Endothelial cell of umbilical vein (primary cell): ENCODE measurements at regions not wholly inside any gene's neighbourhood (a gene's known extent, or its start where the extent isn't known, plus 50 kb on each side); places are given as distances from the start of the nearest gene placed in this dataset.

Experiments used
- BruUV-seq: library from RNA; stranded (reverse); fragments of 400-500 nt; replicated peaks from 2 replicates; lab custom pipeline; 2021; lab: Mats Ljungman, UMichigan
- CTCF ChIA-PET: fragments of 300-600, 350-600 bp; sonication (Branson Sonifier 250); formaldehyde crosslinking; loops from one replicate; lab custom pipeline; 2021; ENCODE audit warnings: antibody characterized with exemption, inconsistent platforms; lab: Charles Lee
- POLR2A ChIA-PET: fragments of 300-600, 350-600 bp; sonication (Branson Sonifier 250); formaldehyde crosslinking; loops from one replicate; lab custom pipeline; 2021; ENCODE audit warnings: antibody characterized with exemption, inconsistent platforms; lab: Charles Lee
- DNase-seq: peaks from one replicate; pipeline ENCODE4 v3.0.0-alpha.2; 2011; ENCODE audit warnings: low read depth, low spot score
- FAIRE-seq: peaks from 2 replicates; lab custom pipeline; 2011; peaks lifted over from hg19 to GRCh38; lab: Jason Lieb, UNC
- H2AFZ ChIP-seq: 2 replicates; pipeline ENCODE4 v1.6.0; 2012; ENCODE audit warnings: low read depth, low read length, control low read depth, inconsistent platforms
- H3K27ac ChIP-seq: 2 replicates; pipeline ENCODE4 v1.5.1; 2011; ENCODE audit warnings: low read depth, mild to moderate bottlenecking, control low read depth, low read length, moderate library complexity; ENCODE audit not compliant: insufficient read depth
- H3K27me3 ChIP-seq, 2 experiments: 2 replicates each; pipeline versions ENCODE4 v1.6.0 to v1.6.1; 2011; ENCODE audit warnings: low read length in 2 of 2, mixed read lengths in 1 of 2; ENCODE audit not compliant: control insufficient read depth in 2 of 2, insufficient read depth in 2 of 2
- H3K36me3 ChIP-seq, 2 experiments: 2 replicates in 1 of 2; 3 replicates in 1 of 2; pipeline ENCODE4 v1.5.1; 2011; ENCODE audit warnings: low read length in 2 of 2, mild to moderate bottlenecking in 1 of 2, moderate library complexity in 1 of 2; ENCODE audit not compliant: control insufficient read depth in 2 of 2, insufficient read depth in 2 of 2; ENCODE audit errors: extremely low read depth in 1 of 2
- H3K4me1 ChIP-seq: 3 replicates; pipeline ENCODE4 v1.5.1; 2011; ENCODE audit warnings: mild to moderate bottlenecking, low read length; ENCODE audit not compliant: control insufficient read depth, insufficient read depth; ENCODE audit errors: extremely low read depth
- H3K4me2 ChIP-seq: 2 replicates; pipeline ENCODE4 v1.6.1; 2011; ENCODE audit warnings: low read length, control low read depth, mixed read lengths; ENCODE audit not compliant: insufficient read depth
- H3K4me3 ChIP-seq, 3 experiments: fragments of 200-600 bp in 1 of 3; sonication (generic), shearing (Covaris generic) in 1 of 3; replicated peaks in 1 of 3; 2 replicates each; pipeline ENCODE4 v1.5.1; 2011 to 2016; ENCODE audit warnings: control low read depth in 3 of 3, low read length in 3 of 3, mild to moderate bottlenecking in 2 of 3, inconsistent platforms in 1 of 3, low read depth in 1 of 3, moderate library complexity in 1 of 3; ENCODE audit not compliant: insufficient read depth in 1 of 3
- H3K79me2 ChIP-seq: 2 replicates; pipeline ENCODE4 v1.6.0; 2012; ENCODE audit warnings: low read length, inconsistent platforms; ENCODE audit not compliant: control insufficient read depth, insufficient read depth
- H3K9ac ChIP-seq: replicated peaks from 2 replicates; pipeline ENCODE3; 2011; ENCODE audit warnings: low read length, control low read depth; ENCODE audit not compliant: insufficient read depth; ENCODE audit errors: extremely low read depth
- H3K9me1 ChIP-seq: replicated peaks from 3 replicates; pipeline ENCODE4 v1.6.0; 2011; ENCODE audit warnings: mild to moderate bottlenecking, low read length; ENCODE audit not compliant: control insufficient read depth, insufficient read depth; ENCODE audit errors: extremely low read depth
- H3K9me3 ChIP-seq: replicated peaks from 2 replicates; pipeline ENCODE4 v1.5.1; 2012; ENCODE audit warnings: low read length, inconsistent platforms; ENCODE audit not compliant: control insufficient read depth, insufficient read depth
- H4K20me1 ChIP-seq: replicated peaks from 2 replicates; pipeline ENCODE3; 2011; ENCODE audit warnings: mild to moderate bottlenecking, low read length; ENCODE audit not compliant: control insufficient read depth, insufficient read depth; ENCODE audit errors: extremely low read depth
- CTCF ChIP-seq, 2 donors: IDR thresholded peaks; 1 replicate in 1 of 2; 2 replicates in 1 of 2; pipeline ENCODE4 v1.5.1; 2011; ENCODE audit warnings: low read length in 2 of 2, mild to moderate bottlenecking in 2 of 2, moderate library complexity in 2 of 2, control low read depth in 1 of 2, inconsistent platforms in 1 of 2, low read depth in 1 of 2; ENCODE audit not compliant: insufficient read depth in 1 of 2; ENCODE audit errors: extremely low read depth in 1 of 2
- EZH2 ChIP-seq: IDR thresholded peaks from 2 replicates; pipeline ENCODE4 v1.6.1; 2012; ENCODE audit warnings: borderline replicate concordance, low read depth, mild to moderate bottlenecking, moderate library complexity, low read length, inconsistent platforms; ENCODE audit not compliant: severe bottlenecking
- FOS ChIP-seq: IDR thresholded peaks from 2 replicates; pipeline ENCODE4 v1.6.1; 2011; ENCODE audit warnings: mild to moderate bottlenecking, low read length, moderate library complexity, borderline replicate concordance; ENCODE audit not compliant: insufficient read depth
- GATA2 ChIP-seq: IDR thresholded peaks from 2 replicates; pipeline ENCODE4 v1.7.0; 2011; ENCODE audit warnings: low read depth, mild to moderate bottlenecking, moderate library complexity, mixed read lengths, low read length; ENCODE audit not compliant: insufficient read length, insufficient read depth
- JUN ChIP-seq: IDR thresholded peaks from 2 replicates; pipeline ENCODE4 v1.6.1; 2011; ENCODE audit warnings: borderline replicate concordance, low read depth; ENCODE audit not compliant: insufficient read length, insufficient read depth
- MYC ChIP-seq: IDR thresholded peaks from one replicate; pipeline ENCODE4 v1.6.1; 2011; ENCODE audit warnings: mild to moderate bottlenecking, low read depth, low read length
- POLR2A ChIP-seq: IDR thresholded peaks from 2 replicates; pipeline ENCODE4 v1.6.1; 2012; ENCODE audit warnings: low read depth, mild to moderate bottlenecking, control low read depth, low read length
- POLR2AphosphoS5 ChIP-seq: IDR thresholded peaks from 2 replicates; pipeline ENCODE4 v1.6.1; 2012; ENCODE audit warnings: low read depth, mild to moderate bottlenecking, control low read depth, low read length, moderate library complexity; ENCODE audit not compliant: insufficient read depth
- dilution Hi-C: fragments of 300-500 bp; cut with MboI; formaldehyde crosslinking; loops from one replicate; pipeline ENCODE4 v1.15.0; 2019; ENCODE audit warnings: low sequenced_read_pairs; ENCODE audit not compliant: extremely low pct_ligation_motif_present
- intact Hi-C: fragments of 100-400 bp; cut with micrococcal nuclease; formaldehyde crosslinking; loops from one replicate; pipeline ENCODE4 v1.10.0; 2022
- TF ChIP-seq, protein P1 (sequence below): IDR thresholded peaks from 2 replicates; pipeline ENCODE4 v1.6.1; 2011; ENCODE audit not compliant: insufficient read depth, insufficient read length

DNA sequence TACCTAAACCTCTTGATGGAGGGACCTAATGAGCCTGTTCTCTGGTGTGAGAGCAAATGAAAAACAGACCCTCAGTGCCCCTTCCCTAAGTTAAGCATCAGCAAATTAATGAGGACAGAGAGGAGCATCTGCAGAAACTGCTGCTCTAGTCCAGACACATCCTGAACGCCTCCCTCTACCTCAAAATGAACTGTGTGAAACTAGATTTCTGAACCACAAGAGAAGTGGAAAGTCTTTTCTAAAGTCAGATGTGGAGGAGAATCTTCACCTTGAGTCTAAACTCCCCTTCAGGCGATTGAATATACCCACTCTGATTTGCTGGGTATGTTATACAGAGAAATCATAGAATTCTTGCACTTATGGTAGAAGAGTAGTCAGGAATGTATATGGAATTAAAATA, 104.4 kb upstream of the AMZ2 start:
- no peak overlapping the region for H2AFZ ChIP-seq
- intact Hi-C loops (no loop called here), dilution Hi-C loops (no loop called here)
- CTCF ChIA-PET: no interaction called here
- H3K27me3 ChIP-seq: no peaks in the 10 kb centered on the region
- no peak overlapping the region for H3K4me2 ChIP-seq
- no peaks in the 10 kb centered on the region for H3K79me2 ChIP-seq
- no peaks in the 10 kb centered on the region for H3K9me1 ChIP-seq
- no peaks in the 10 kb centered on the region for H3K9me3 ChIP-seq
- H3K36me3 ChIP-seq: no peaks in the 10 kb centered on the region
- no peaks in the 10 kb centered on the region for H3K4me1 ChIP-seq
- no peak overlapping the region for H3K9ac ChIP-seq
- POLR2A ChIA-PET: no interaction called here
- H4K20me1 ChIP-seq: no peaks in the 10 kb centered on the region
- FAIRE-seq: no peak
- H3K27ac ChIP-seq: no peak overlapping the region
- TF ChIP-seq FOS: no peak
- no peak for TF ChIP-seq CTCF (IDR thresholded peaks at IDR 0.05; ENCODE audit: extremely low read depth in 1 of 2, insufficient read depth in 1 of 2, low read depth in 1 of 2, low read length in 2 of 2)
- no peak for TF ChIP-seq EZH2
- TF ChIP-seq POLR2AphosphoS5: no peak
- TF ChIP-seq, protein P1, sequence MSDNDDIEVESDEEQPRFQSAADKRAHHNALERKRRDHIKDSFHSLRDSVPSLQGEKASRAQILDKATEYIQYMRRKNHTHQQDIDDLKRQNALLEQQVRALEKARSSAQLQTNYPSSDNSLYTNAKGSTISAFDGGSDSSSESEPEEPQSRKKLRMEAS: no peak
- TF ChIP-seq JUN: no peak
- DNase-seq: no peak
- H3K4me3 ChIP-seq: no peak overlapping the region
- no TSS peak for BruUV-seq

GRCh38 chr17:68145088-68145487, 102.8 kb upstream of the AMZ2 start:
- no peaks in the 10 kb centered on the region for H4K20me1 ChIP-seq
- H3K9me3 ChIP-seq: no peaks in the 10 kb centered on the region
- no peak overlapping the region for H3K27ac ChIP-seq
- H3K4me1 ChIP-seq: no peaks in the 10 kb centered on the region
- H3K9me1 ChIP-seq: no peaks in the 10 kb centered on the region
- TF ChIP-seq MYC: no peak
- TF ChIP-seq POLR2AphosphoS5: no peak
- TF ChIP-seq FOS: no peak
- no peak for TF ChIP-seq CTCF (IDR thresholded peaks at IDR 0.05; ENCODE audit: extremely low read depth in 1 of 2, insufficient read depth in 1 of 2, low read depth in 1 of 2, low read length in 2 of 2)
- TF ChIP-seq, protein P1: no peak
- no peak for TF ChIP-seq POLR2A
- no peak for TF ChIP-seq EZH2
- TF ChIP-seq JUN: no peak
- TF ChIP-seq GATA2: no peak
- intact Hi-C loops: no loop called here
- no peak overlapping the region for H3K4me3 ChIP-seq
- no TSS peak for BruUV-seq
- DNase-seq: no peak
- H3K79me2 ChIP-seq: no peaks in the 10 kb centered on the region
- H3K4me2 ChIP-seq: no peak overlapping the region
- no peak overlapping the region for H2AFZ ChIP-seq
- FAIRE-seq: no peak
- CTCF ChIA-PET: no interaction called here
- no peaks in the 10 kb centered on the region for H3K36me3 ChIP-seq
- dilution Hi-C loops: no loop called here
- POLR2A ChIA-PET: no interaction called here
- H3K27me3 ChIP-seq: no peaks in the 10 kb centered on the region
- H3K9ac ChIP-seq: no peak overlapping the region
